ENCODE measurements at regions not wholly inside any gene's neighbourhood (a gene's known extent, or its start where the extent isn't known, plus 50 kb on each side); places are given as distances from the start of the nearest gene placed in this dataset.

GRCh38 chr5:1974501-1975405 lies 92.0 kb upstream of the IRX4 start:
- Histone ChIP-seq H3K27ac (no peak overlapping the region), H3K36me3 (no peaks in the 10 kb centered on the region), H3K4me1 (no peaks in the 10 kb centered on the region), H3K4me3 (no peak overlapping the region), H3K9me3 (no peaks in the 10 kb centered on the region), H3K27me3 (no peaks in the 10 kb centered on the region)
- intact Hi-C loops (cut with DNase I) = no loop called here
- no peak for TF ChIP-seq CTCF (IDR thresholded peaks at IDR 0.05)
- DNase-seq = no peak
- no peak for ATAC-seq

GRCh38 chr5:1974081-1974480 lies 91.4 kb upstream of the IRX4 start:
- intact Hi-C loops (cut with DNase I) = no loop called here
- Histone ChIP-seq H3K27me3 (no peaks in the 10 kb centered on the region), H3K27ac (no peak overlapping the region), H3K9me3 (no peaks in the 10 kb centered on the region), H3K36me3 (no peaks in the 10 kb centered on the region), H3K4me1 (no peaks in the 10 kb centered on the region), H3K4me3 (no peak overlapping the region)
- DNase-seq = no peak
- ATAC-seq = no peak
- no peak for TF ChIP-seq CTCF (IDR thresholded peaks at IDR 0.05)

GRCh38 chr5:1973391-1974013 lies 90.8 kb upstream of the IRX4 start:
- H3K4me3 ChIP-seq = no peak overlapping the region
- no peak for TF ChIP-seq CTCF (IDR thresholded peaks at IDR 0.05)
- no peaks in the 10 kb centered on the region for H3K27me3 ChIP-seq
- ATAC-seq (no peak), DNase-seq (no peak)
- H3K4me1 ChIP-seq = no peaks in the 10 kb centered on the region
- no peaks in the 10 kb centered on the region for H3K9me3 ChIP-seq
- H3K27ac ChIP-seq = no peak overlapping the region
- no peaks in the 10 kb centered on the region for H3K36me3 ChIP-seq
- intact Hi-C loops (cut with DNase I) = no loop called here

- H3K9me3 ChIP-seq = no peaks in the 10 kb centered on the region
- TF ChIP-seq CTCF (IDR thresholded peaks at IDR 0.05) = no peak
Observed at GRCh38 chr5:1971944-1972343, 89.2 kb upstream of the IRX4 start.

GRCh38 chr5:1967736-1968135 lies 85.0 kb upstream of the IRX4 start:
- H3K27ac ChIP-seq = no peak overlapping the region
- no peaks in the 10 kb centered on the region for H3K9me3 ChIP-seq
- ATAC-seq = no peak
- no peaks in the 10 kb centered on the region for H3K36me3 ChIP-seq
- no peak overlapping the region for H3K4me3 ChIP-seq
- intact Hi-C loops (cut with DNase I) = no loop called here
- no peaks in the 10 kb centered on the region for H3K27me3 ChIP-seq
- DNase-seq = no peak
- no peak for TF ChIP-seq CTCF (IDR thresholded peaks at IDR 0.05)
- no peaks in the 10 kb centered on the region for H3K4me1 ChIP-seq

More at GRCh38 chr5:1971944-1972343, 89.2 kb upstream of the IRX4 start:
- Histone ChIP-seq H3K4me1 (no peaks in the 10 kb centered on the region), H3K27ac (no peak overlapping the region), H3K36me3 (no peaks in the 10 kb centered on the region), H3K4me3 (no peak overlapping the region), H3K27me3 (no peaks in the 10 kb centered on the region)
- ATAC-seq (no peak), DNase-seq (no peak)
- intact Hi-C loops (cut with DNase I) = no loop called here

Data from upper lobe of right lung (tissue), 1 donor.